ENCODE measurements at regions not wholly inside any gene's neighbourhood (a gene's known extent, or its start where the extent isn't known, plus 50 kb on each side); places are given as distances from the start of the nearest gene placed in this dataset.

DNA sequence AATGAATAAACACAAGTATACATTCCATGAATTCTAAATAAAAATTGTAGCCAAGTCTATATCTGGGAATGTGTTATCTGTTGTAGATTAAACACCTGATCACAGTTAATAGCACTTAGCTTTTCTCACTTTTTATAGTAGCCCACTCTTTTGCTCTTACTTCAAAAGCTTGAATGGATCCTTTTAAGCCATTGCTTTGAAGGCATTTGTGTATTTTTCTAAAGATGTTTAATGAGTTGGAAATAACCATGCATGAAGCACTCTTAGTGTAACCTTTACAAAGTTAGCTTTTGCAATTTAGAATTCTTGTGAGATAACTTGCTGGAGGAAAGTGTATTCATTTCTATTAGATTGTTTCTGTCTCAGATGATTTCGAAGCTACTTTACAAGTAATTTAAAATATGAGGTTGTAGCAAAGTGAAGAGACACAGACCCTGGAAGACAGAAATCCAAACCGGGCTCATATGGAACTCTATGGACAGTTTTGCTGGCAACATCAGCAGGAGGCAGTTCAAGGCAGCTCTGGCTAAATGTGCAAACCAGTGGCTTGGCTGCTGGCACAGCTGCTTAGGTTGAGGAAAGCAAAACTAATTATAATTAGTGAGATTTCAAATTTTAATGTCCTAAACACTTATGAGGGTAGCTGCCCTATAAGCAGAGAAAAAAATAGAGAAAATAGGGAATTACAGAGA is 469.8 kb upstream of the ZEB2 start:
- TF ChIP-seq CTCF (conservative IDR thresholded peaks at IDR 0.05) (no peak), EZH2 (IDR thresholded peaks at IDR 0.05; ENCODE audit: low read depth) (no peak)
